GM12878 (cell line): ENCODE measurements at regions not wholly inside any gene's neighbourhood (a gene's known extent, or its start where the extent isn't known, plus 50 kb on each side); places are given as distances from the start of the nearest gene placed in this dataset.

Experiments
- ATAC-seq: fragments of 200-7000 bp; cut with Tn5 transposase; 3 replicates; pipeline ENCODE4 v1.9.1; 2020; ENCODE audit warnings: mild to moderate bottlenecking, moderate library complexity
- BruUV-seq: library from RNA; stranded (reverse); fragments of 400-500 nt; replicated peaks from 2 replicates; lab custom pipeline; 2021; lab: Mats Ljungman, UMichigan
- CTCF ChIA-PET: fragments of 300-600 bp; sonication (Branson Sonifier 250); formaldehyde crosslinking; extraction: SDS; loops from one replicate; lab custom pipeline; 2021; ENCODE audit warnings: inconsistent platforms; lab: Yijun Ruan, JAX
- POLR2A ChIA-PET: fragments of 350-600 bp; formaldehyde crosslinking; extraction: SDS; loops from one replicate; lab custom pipeline; 2021; ENCODE audit warnings: inconsistent platforms; lab: Charles Lee
- RAD21 ChIA-PET: fragments of 300-600 bp; sonication (Branson Sonifier 250); formaldehyde crosslinking; loops from one replicate; lab custom pipeline; 2023; ENCODE audit warnings: antibody characterized with exemption; ENCODE audit not compliant: unreplicated experiment; lab: Charles Lee
- SMC1A ChIA-PET: fragments of 300-600 bp; sonication (Branson Sonifier 250); formaldehyde crosslinking; loops from one replicate; lab custom pipeline; 2023; ENCODE audit not compliant: unreplicated experiment, uncharacterized antibody; lab: Charles Lee
- DNase-seq: peaks from one replicate; pipeline ENCODE4 v3.0.0-alpha.2; 2011; ENCODE audit warnings: low read depth, low spot score
- FAIRE-seq: peaks from 3 replicates; lab custom pipeline; 2011; peaks lifted over from hg19 to GRCh38; lab: Jason Lieb, UNC
- H2AFZ ChIP-seq: 2 replicates; pipeline ENCODE4 v1.6.0; 2011; ENCODE audit warnings: low read depth, low read length, control low read depth; ENCODE audit not compliant: control insufficient read depth
- H3K27ac ChIP-seq: 2 replicates; pipeline ENCODE4 v1.5.1; 2011; ENCODE audit warnings: control low read depth; ENCODE audit not compliant: control insufficient read depth, insufficient read depth
- H3K27me3 ChIP-seq, 2 experiments: replicated peaks in 1 of 2; 2 replicates each; pipeline versions ENCODE4 v1.6.0 to v1.6.1; 2011; ENCODE audit warnings: low read length in 1 of 2; ENCODE audit not compliant: control insufficient read depth in 2 of 2, insufficient read depth in 2 of 2
- H3K36me3 ChIP-seq, 2 experiments: 2 replicates each; pipeline ENCODE4 v1.5.1; 2011; ENCODE audit warnings: low read length in 1 of 2; ENCODE audit not compliant: control insufficient read depth in 2 of 2, insufficient read depth in 2 of 2
- H3K4me1 ChIP-seq: 2 replicates; pipeline ENCODE4 v1.6.1; 2011; ENCODE audit warnings: mild to moderate bottlenecking, low read length, moderate library complexity, mixed read lengths; ENCODE audit not compliant: control insufficient read depth, insufficient read depth
- H3K4me2 ChIP-seq: 2 replicates; pipeline ENCODE4 v1.6.0; 2011; ENCODE audit warnings: control low read depth; ENCODE audit not compliant: control insufficient read depth, insufficient read depth
- H3K4me3 ChIP-seq: fragments of 200-600 bp; sonication (generic); 2 replicates; pipeline ENCODE4 v1.5.1; 2016
- H3K79me2 ChIP-seq: 2 replicates; pipeline ENCODE4 v1.6.0; 2011; ENCODE audit warnings: low read length; ENCODE audit not compliant: control insufficient read depth, insufficient read depth
- H3K9ac ChIP-seq: 2 replicates; pipeline ENCODE4 v1.8.0; 2011; ENCODE audit warnings: low read length, control low read depth, mixed read lengths; ENCODE audit not compliant: control insufficient read depth, insufficient read depth
- H3K9me3 ChIP-seq: replicated peaks from 3 replicates; pipeline ENCODE4 v1.5.1; 2011; ENCODE audit warnings: mild to moderate bottlenecking, low read length; ENCODE audit not compliant: control insufficient read depth, insufficient read depth
- H4K20me1 ChIP-seq: 2 replicates; pipeline ENCODE4 v1.6.0; 2011; ENCODE audit not compliant: control insufficient read depth, insufficient read depth
- BHLHE40 ChIP-seq, 2 experiments: fragments of 450-650 bp in 1 of 2; IDR thresholded peaks; 2 replicates each; pipeline ENCODE4 v1.6.1; 2011 to 2017; ENCODE audit warnings: low read depth in 2 of 2, borderline replicate concordance in 1 of 2, improper control_type of control experiment in 1 of 2, low read length in 1 of 2, mild to moderate bottlenecking in 1 of 2
- CUX1 ChIP-seq: IDR thresholded peaks from 2 replicates; pipeline ENCODE4 v1.6.1; 2012; ENCODE audit warnings: improper control_type of control experiment, low read depth, low read length; ENCODE audit not compliant: insufficient replicate concordance
- IKZF1 ChIP-seq: fragments of 450-650 bp; conservative IDR thresholded peaks from 2 replicates; pipeline ENCODE4 v1.6.1; 2017; ENCODE audit warnings: antibody characterized with exemption, mild to moderate bottlenecking
- MEF2B ChIP-seq: fragments of 450-650 bp; IDR thresholded peaks from 2 replicates; pipeline ENCODE4 v1.6.1; 2018; ENCODE audit warnings: mild to moderate bottlenecking, moderate library complexity; ENCODE audit not compliant: partially characterized antibody, poor library complexity, severe bottlenecking
- POLR2AphosphoS5 ChIP-seq: IDR thresholded peaks from 2 replicates; pipeline ENCODE4 v1.6.1; 2011; ENCODE audit warnings: mild to moderate bottlenecking, low read length, inconsistent platforms
- POU2F2 ChIP-seq: IDR thresholded peaks from 3 replicates; pipeline ENCODE4 v1.6.1; 2011; ENCODE audit warnings: low read depth, mild to moderate bottlenecking, low read length, borderline replicate concordance
- WGBS: methylation state at CpG from one replicate; pipeline ENCODE4 v1.1.6; 2016; ENCODE audit warnings: low lambda C conversion rate; ENCODE audit not compliant: insufficient replicate concordance, insufficient coverage; ENCODE audit errors: missing lambda C conversion rate; 5-methylcytosine and 5-hydroxymethylcytosine counted together
- in situ Hi-C: fragments of 300-500 bp; cut with MboI; formaldehyde crosslinking; loops from 9 replicates; pipeline ENCODE4 v1.14.3; 2018; ENCODE audit warnings: mixed read lengths
- intact Hi-C: fragments of 100-400 bp; cut with micrococcal nuclease; formaldehyde crosslinking; loops from one replicate; pipeline ENCODE4 v1.14.2; 2022; ENCODE audit not compliant: unreplicated experiment
- TF ChIP-seq, protein P1 (sequence below): IDR thresholded peaks from 2 replicates; pipeline ENCODE4 v1.6.1; 2012; ENCODE audit warnings: low read depth, low read length, improper control_type of control experiment
- TF ChIP-seq, protein P2 (sequence below), 3 experiments: IDR thresholded peaks in 2 of 3; conservative IDR thresholded peaks in 1 of 3; 2 replicates each; pipeline ENCODE4 v1.5.1; 2011; ENCODE audit warnings: low read depth in 3 of 3, low read length in 3 of 3, mild to moderate bottlenecking in 3 of 3, control low read depth in 2 of 3, moderate library complexity in 2 of 3, inconsistent platforms in 1 of 3, mixed read lengths in 1 of 3; ENCODE audit not compliant: control insufficient read depth in 2 of 3, insufficient read depth in 1 of 3; ENCODE audit errors: extremely low read depth in 1 of 3

DNA sequence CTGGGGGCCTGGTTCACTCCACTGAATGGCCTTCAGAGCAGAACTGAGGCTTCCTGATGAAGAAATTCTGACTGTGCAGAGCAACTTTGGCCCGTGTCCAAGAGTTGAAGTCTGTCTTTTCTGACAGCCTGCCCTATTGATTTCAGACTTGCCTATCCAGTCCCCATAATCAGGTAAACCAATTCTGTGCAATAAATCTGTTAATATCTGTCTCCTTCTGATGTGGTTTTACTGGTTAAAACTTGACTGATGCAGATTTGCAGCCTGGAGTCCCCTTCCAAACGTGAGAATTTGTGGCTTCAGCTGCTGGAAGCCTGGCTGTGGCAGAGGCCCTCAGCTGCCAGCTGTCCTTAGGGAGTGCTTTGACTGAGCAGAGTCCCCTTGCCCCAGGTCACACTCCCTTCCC lies 283.9 kb upstream of the ANKRD55 start:
- ATAC-seq (no peak; the same call in 2 of the 3 replicates), DNase-seq (no peak), FAIRE-seq (no peak)
- no peak overlapping the region for H3K4me3 ChIP-seq
- no peaks in the 10 kb centered on the region for H3K36me3 ChIP-seq
- no peak overlapping the region for H3K27ac ChIP-seq
- BruUV-seq, result no TSS peak
- intact Hi-C loops (no loop called here), in situ Hi-C loops (no loop called here)
- no peak overlapping the region for H3K4me2 ChIP-seq
- H4K20me1 ChIP-seq, result no peaks in the 10 kb centered on the region
- no peaks in the 10 kb centered on the region for H3K9me3 ChIP-seq
- no peaks in the 10 kb centered on the region for H3K79me2 ChIP-seq
- no peak overlapping the region for H3K9ac ChIP-seq
- TF ChIP-seq, protein P1, sequence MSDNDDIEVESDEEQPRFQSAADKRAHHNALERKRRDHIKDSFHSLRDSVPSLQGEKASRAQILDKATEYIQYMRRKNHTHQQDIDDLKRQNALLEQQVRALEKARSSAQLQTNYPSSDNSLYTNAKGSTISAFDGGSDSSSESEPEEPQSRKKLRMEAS, result no peak
- peak; percentile 81 for TF ChIP-seq MEF2B
- TF ChIP-seq BHLHE40 (IDR thresholded peaks at IDR 0.05; ENCODE audit: borderline replicate concordance in 1 of 2, low read depth in 2 of 2, low read length in 1 of 2), result peak in 1 of 2 experiments; percentile 38; a peak in 1 of 4 replicates
- POLR2A ChIA-PET, result no interaction called here
- H2AFZ ChIP-seq, result no peak overlapping the region
- CTCF ChIA-PET, result interaction anchor here (1.5 kb wide), 1 partner anchor 153 kb away, joined by 3 read pairs; no protein-coding TSS in a partner anchor
- WGBS, result 14% methylated on average over 2 of the region's 2 CpGs
- SMC1A ChIA-PET, result interaction anchor here (0.9 to 1.1 kb wide), 2 partner anchors 41 to 316 kb away, joined by 3 to 4 read pairs; no protein-coding TSS in a partner anchor
- RAD21 ChIA-PET, result no interaction called here
- H3K4me1 ChIP-seq, result no peaks in the 10 kb centered on the region
- H3K27me3 ChIP-seq, result no peaks in the 10 kb centered on the region; a peak in 1 of 4 replicates

- Histone ChIP-seq H3K4me1 (no peaks in the 10 kb centered on the region), H3K36me3 (no peaks in the 10 kb centered on the region), H3K27ac (no peak overlapping the region), H3K4me2 (no peak overlapping the region), H3K27me3 (no peaks in the 10 kb centered on the region; a peak in 1 of 4 replicates), H2AFZ (no peak overlapping the region), H3K9me3 (no peaks in the 10 kb centered on the region), H3K9ac (no peak overlapping the region), H4K20me1 (no peaks in the 10 kb centered on the region), H3K79me2 (no peaks in the 10 kb centered on the region), H3K4me3 (no peak overlapping the region)
- DNase-seq (no peak), FAIRE-seq (no peak), ATAC-seq (no peak)
- WGBS, result 87% methylated on average over 5 of the region's 5 CpGs
- ChIA-PET SMC1A (interaction anchor here (0.9 to 1.2 kb wide), 2 partner anchors 104 to 316 kb away, joined by 3 to 4 read pairs; no protein-coding TSS in a partner anchor), POLR2A (no interaction called here), RAD21 (no interaction called here), CTCF (no interaction called here)
- BruUV-seq, result no TSS peak
- in situ Hi-C loops (no loop called here), intact Hi-C loops (no loop called here)
- no peak for TF ChIP-seq CUX1
- no peak for TF ChIP-seq IKZF1
- TF ChIP-seq MEF2B, result no peak
- TF ChIP-seq, protein P2, sequence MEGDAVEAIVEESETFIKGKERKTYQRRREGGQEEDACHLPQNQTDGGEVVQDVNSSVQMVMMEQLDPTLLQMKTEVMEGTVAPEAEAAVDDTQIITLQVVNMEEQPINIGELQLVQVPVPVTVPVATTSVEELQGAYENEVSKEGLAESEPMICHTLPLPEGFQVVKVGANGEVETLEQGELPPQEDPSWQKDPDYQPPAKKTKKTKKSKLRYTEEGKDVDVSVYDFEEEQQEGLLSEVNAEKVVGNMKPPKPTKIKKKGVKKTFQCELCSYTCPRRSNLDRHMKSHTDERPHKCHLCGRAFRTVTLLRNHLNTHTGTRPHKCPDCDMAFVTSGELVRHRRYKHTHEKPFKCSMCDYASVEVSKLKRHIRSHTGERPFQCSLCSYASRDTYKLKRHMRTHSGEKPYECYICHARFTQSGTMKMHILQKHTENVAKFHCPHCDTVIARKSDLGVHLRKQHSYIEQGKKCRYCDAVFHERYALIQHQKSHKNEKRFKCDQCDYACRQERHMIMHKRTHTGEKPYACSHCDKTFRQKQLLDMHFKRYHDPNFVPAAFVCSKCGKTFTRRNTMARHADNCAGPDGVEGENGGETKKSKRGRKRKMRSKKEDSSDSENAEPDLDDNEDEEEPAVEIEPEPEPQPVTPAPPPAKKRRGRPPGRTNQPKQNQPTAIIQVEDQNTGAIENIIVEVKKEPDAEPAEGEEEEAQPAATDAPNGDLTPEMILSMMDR (IDR thresholded peaks at IDR 0.05 in 2 of 3, conservative IDR thresholded peaks at IDR 0.05 in 1 of 3; ENCODE audit: control insufficient read depth in 2 of 3, extremely low read depth in 1 of 3, insufficient read depth in 1 of 3, low read depth in 3 of 3, low read length in 3 of 3), result no peak
- TF ChIP-seq POLR2AphosphoS5, result no peak
- TF ChIP-seq POU2F2, result no peak
These were observed 283.3 kb upstream of the ANKRD55 start for GRCh38 chr5:56516441-56516840.
